Spleen (tissue), 7 donors: ENCODE measurements at regions not wholly inside any gene's neighbourhood (a gene's known extent, or its start where the extent isn't known, plus 50 kb on each side); places are given as distances from the start of the nearest gene placed in this dataset.

Experiments
- CTCF ChIP-seq, 11 experiments: fragments of 200-600 bp in 7 of 11; fragments of 450-650 bp in 4 of 11; sonication (generic) in 4 of 11; IDR thresholded peaks in 8 of 11; conservative IDR thresholded peaks in 3 of 11; 1 replicate in 7 of 11; 2 replicates in 4 of 11; pipeline versions ENCODE4 v1.4.0 to v1.8.0; 2016 to 2021; ENCODE audit warnings: antibody characterized with exemption in 11 of 11, inconsistent platforms in 4 of 11, mild to moderate bottlenecking in 1 of 11
- POLR2A ChIP-seq, 3 donors: fragments of 450-650 bp; IDR thresholded peaks; one replicate each; pipeline ENCODE4 v1.5.1; 2017; ENCODE audit warnings: antibody characterized with exemption in 3 of 3, mild to moderate bottlenecking in 1 of 3
- POLR2AphosphoS5 ChIP-seq, 3 donors: sonication (generic); formaldehyde crosslinking; IDR thresholded peaks; one replicate each; pipeline ENCODE4 v1.5.1; 2017; ENCODE audit warnings: antibody characterized with exemption in 3 of 3
- donor health status: DM: no; HTN: no; CAD: no; lungs with moderate emphysema.
- donor health status: DM: no; HTN: no; CAD: no.
- donor health status: DM: no; HTN: no; CAD: no.

GRCh38 chr7:1346851-1347250, 112.4 kb downstream of the MICALL2 start:
- TF ChIP-seq POLR2A (IDR thresholded peaks at IDR 0.05) (no peak), CTCF (IDR thresholded peaks at IDR 0.05 in 8 of 11, conservative IDR thresholded peaks at IDR 0.05 in 3 of 11) (no peak), POLR2AphosphoS5 (IDR thresholded peaks at IDR 0.05) (no peak)
